Astrocyte of the cerebellum (primary cell): ENCODE measurements at regions not wholly inside any gene's neighbourhood (a gene's known extent, or its start where the extent isn't known, plus 50 kb on each side); places are given as distances from the start of the nearest gene placed in this dataset.

ENCODE experiments used
- DNase-seq: peaks from one replicate; pipeline ENCODE4 v3.0.0-alpha.2; 2011; ENCODE audit warnings: low read depth
- H3K4me3 ChIP-seq: 2 replicates; pipeline ENCODE4 v1.5.1; 2011; ENCODE audit warnings: mild to moderate bottlenecking, low read depth, low read length, moderate library complexity
- CTCF ChIP-seq: IDR thresholded peaks from 2 replicates; pipeline ENCODE4 v1.5.1; 2012; ENCODE audit warnings: low read length, low read depth, moderate library complexity, mild to moderate bottlenecking; ENCODE audit errors: missing control alignments
- in situ Hi-C: cut with HindIII; loops from 2 replicates; pipeline ENCODE4 v1.10.0; 2017; ENCODE audit warnings: low sequenced_read_pairs

GRCh38 chr5:152956943-152957613 is 533.4 kb upstream of the GRIA1 start:
- TF ChIP-seq CTCF, result no peak
- no peak overlapping the region for H3K4me3 ChIP-seq
- in situ Hi-C loops, result no loop called here
- DNase-seq, result no peak

- in situ Hi-C loops, result no loop called here
- no peak for DNase-seq
- no peak overlapping the region for H3K4me3 ChIP-seq
- TF ChIP-seq CTCF, result no peak
Measured at GRCh38 chr5:152978141-152978835, 512.2 kb upstream of the GRIA1 start.

GRCh38 chr5:152987131-152987530 is 503.3 kb upstream of the GRIA1 start:
- in situ Hi-C loops, result no loop called here
- no peak for TF ChIP-seq CTCF
- H3K4me3 ChIP-seq, result no peak overlapping the region
- DNase-seq, result no peak

- in situ Hi-C loops, result no loop called here
- TF ChIP-seq CTCF, result no peak
- H3K4me3 ChIP-seq, result no peak overlapping the region
- DNase-seq, result no peak
Measured at GRCh38 chr5:152990217-152990616, 500.3 kb upstream of the GRIA1 start.

DNA sequence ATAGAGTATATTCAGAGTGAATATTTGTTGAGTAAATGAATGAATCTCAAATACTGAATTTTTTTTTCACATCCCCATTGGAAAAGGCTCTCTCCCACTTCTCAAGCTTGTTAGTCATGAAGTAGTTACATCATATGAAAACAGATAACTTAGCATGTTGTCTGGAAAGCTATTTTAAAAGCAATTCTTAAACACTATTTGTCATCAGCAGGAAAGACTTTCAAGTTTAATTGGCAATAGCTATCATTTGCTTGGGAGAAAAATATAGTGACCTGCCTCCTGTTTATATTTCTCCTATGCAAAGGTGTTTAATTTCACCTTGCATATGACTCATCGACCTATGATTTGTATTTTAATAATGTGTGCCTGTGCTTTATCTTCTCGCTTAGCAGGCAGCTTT is 499.8 kb upstream of the GRIA1 start:
- TF ChIP-seq CTCF, result no peak
- in situ Hi-C loops, result no loop called here
- DNase-seq, result no peak
- no peak overlapping the region for H3K4me3 ChIP-seq

DNA sequence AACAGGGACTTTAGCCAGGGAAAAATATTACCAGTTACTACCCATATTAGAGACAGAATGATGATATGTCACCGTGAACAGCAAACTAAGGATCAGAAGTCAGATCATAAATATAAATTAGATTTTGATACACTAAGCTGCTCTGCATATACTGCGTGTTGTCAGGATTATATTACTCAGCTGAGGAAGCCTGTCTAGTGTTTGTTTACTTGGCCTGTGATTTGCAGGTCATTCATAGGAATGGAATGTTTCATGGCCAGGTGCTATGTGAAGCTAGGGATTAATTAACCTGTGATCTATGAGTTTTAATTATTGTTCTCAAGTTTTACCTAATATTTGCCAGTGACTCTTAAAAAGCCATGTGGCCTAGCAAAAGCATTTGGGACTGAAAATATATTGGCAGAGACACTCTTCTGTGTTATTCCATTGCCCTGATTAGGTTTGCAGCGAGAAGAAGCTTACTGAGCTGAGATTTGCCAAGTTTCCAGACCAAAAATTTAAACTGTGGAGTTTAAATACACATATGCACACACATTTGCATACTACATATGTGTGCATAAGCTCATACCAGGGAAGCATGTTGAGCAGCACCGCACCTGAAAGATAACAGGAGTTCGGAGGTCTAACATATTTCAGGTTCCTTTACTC is 496.3 kb upstream of the GRIA1 start:
- DNase-seq, result no peak
- no peak overlapping the region for H3K4me3 ChIP-seq
- no peak for TF ChIP-seq CTCF
- in situ Hi-C loops, result no loop called here
